HepG2 (cell line): ENCODE measurements at regions not wholly inside any gene's neighbourhood (a gene's known extent, or its start where the extent isn't known, plus 50 kb on each side); places are given as distances from the start of the nearest gene placed in this dataset.

Experiments
- ATAC-seq: fragments of 200-7000 bp; cut with Tn5 transposase; 3 replicates; pipeline ENCODE4 v1.9.1; 2020; ENCODE audit warnings: mild to moderate bottlenecking, moderate library complexity
- BruUV-seq: library from RNA; stranded (reverse); fragments of 400-500 nt; replicated peaks from 2 replicates; lab custom pipeline; 2021; lab: Mats Ljungman, UMichigan
- CTCF ChIA-PET: fragments of 300-600 bp; formaldehyde crosslinking; extraction: SDS; loops from one replicate; lab custom pipeline; 2021; ENCODE audit warnings: low total read pairs, inconsistent platforms, low intra/inter-chr PET ratio; lab: Yijun Ruan, JAX
- POLR2A ChIA-PET: fragments of 350-600 bp; sonication (Branson Sonifier 250); formaldehyde crosslinking; loops from one replicate; lab custom pipeline; 2020; ENCODE audit warnings: antibody characterized with exemption, inconsistent platforms; lab: Yijun Ruan, JAX
- DNase-seq: peaks from one replicate; pipeline ENCODE4 v3.0.0-alpha.2; 2015; ENCODE audit warnings: low spot score
- FAIRE-seq: peaks from 3 replicates; lab custom pipeline; 2011; peaks lifted over from hg19 to GRCh38; lab: Jason Lieb, UNC
- H2AFZ ChIP-seq: one replicate; pipeline ENCODE4 v1.6.1; 2011; ENCODE audit warnings: low read length, inconsistent platforms
- H3K27ac ChIP-seq: fragments of 300-600 bp; 3 replicates; pipeline ENCODE4 v1.8.0; 2011; ENCODE audit warnings: mixed run types, mild to moderate bottlenecking, mixed read lengths, low read length, inconsistent platforms; ENCODE audit not compliant: insufficient read depth; ENCODE audit errors: extremely low read length
- H3K27me3 ChIP-seq, 2 experiments: fragments of 200-600 bp in 1 of 2; 2 replicates in 1 of 2; 3 replicates in 1 of 2; pipeline versions ENCODE4 v1.6.0 to v1.8.0; 2011; ENCODE audit warnings: low read length in 2 of 2, mild to moderate bottlenecking in 2 of 2, moderate library complexity in 2 of 2, inconsistent platforms in 1 of 2; ENCODE audit not compliant: insufficient read depth in 2 of 2, control insufficient read depth in 1 of 2
- H3K36me3 ChIP-seq, 2 experiments: fragments of 200-600 bp in 1 of 2; replicated peaks in 1 of 2; 2 replicates in 1 of 2; 3 replicates in 1 of 2; pipeline versions ENCODE4 v1.5.1 to v1.8.0; 2011; ENCODE audit warnings: low read length in 2 of 2, inconsistent platforms in 1 of 2; ENCODE audit not compliant: insufficient read depth in 2 of 2, control insufficient read depth in 1 of 2
- H3K4me1 ChIP-seq: 2 replicates; pipeline ENCODE4 v1.5.1; 2012; ENCODE audit warnings: low read length, inconsistent platforms; ENCODE audit not compliant: insufficient read depth
- H3K4me2 ChIP-seq: 2 replicates; pipeline ENCODE4 v1.6.0; 2011; ENCODE audit warnings: low read depth, low read length, inconsistent platforms
- H3K4me3 ChIP-seq, 3 experiments: fragments of 200-600 bp in 1 of 3; sonication (generic), shearing (Covaris generic) in 1 of 3; replicated peaks in 1 of 3; 2 replicates each; pipeline ENCODE4 v1.5.1; 2011 to 2016; ENCODE audit warnings: low read length in 3 of 3, inconsistent platforms in 2 of 3, low read depth in 2 of 3, mild to moderate bottlenecking in 2 of 3, control low read depth in 1 of 3, mixed read lengths in 1 of 3; ENCODE audit not compliant: insufficient read depth in 1 of 3
- H3K79me2 ChIP-seq: one replicate; pipeline ENCODE4 v1.6.1; 2011; ENCODE audit warnings: low read length, inconsistent platforms; ENCODE audit not compliant: insufficient read depth
- H3K9ac ChIP-seq: 2 replicates; pipeline ENCODE4 v1.6.0; 2011; ENCODE audit warnings: mild to moderate bottlenecking, low read depth, low read length, inconsistent platforms; ENCODE audit not compliant: insufficient read depth
- H3K9me3 ChIP-seq: 2 replicates; pipeline ENCODE4 v1.5.1; 2012; ENCODE audit warnings: mild to moderate bottlenecking, low read length
- H4K20me1 ChIP-seq: 2 replicates; pipeline ENCODE4 v1.6.0; 2011; ENCODE audit warnings: inconsistent platforms, mild to moderate bottlenecking, low read length, moderate library complexity; ENCODE audit not compliant: insufficient read depth
- DNMT3B ChIP-seq: conservative IDR thresholded peaks from 2 replicates; pipeline ENCODE4 v1.6.1; 2016; ENCODE audit warnings: missing biosample characterization, control low read depth
- NFKB2 ChIP-seq: sonication (generic); formaldehyde crosslinking; IDR thresholded peaks from 2 replicates; pipeline ENCODE4 v1.4.0; 2020; ENCODE audit warnings: missing genetic modification reagents, borderline replicate concordance
- TOPORS ChIP-seq: sonication (generic); formaldehyde crosslinking; IDR thresholded peaks from 2 replicates; pipeline ENCODE4 v1.8.0; 2023; ENCODE audit warnings: mild to moderate bottlenecking, missing genetic modification reagents
- ZFP36 ChIP-seq: fragments of 150-350 bp; IDR thresholded peaks from 2 replicates; pipeline ENCODE4 v1.6.1; 2018; ENCODE audit warnings: borderline replicate concordance, low read length, low read depth; ENCODE audit not compliant: partially characterized antibody
- ZSCAN31 ChIP-seq: sonication (generic); formaldehyde crosslinking; IDR thresholded peaks from 2 replicates; pipeline ENCODE4 v1.5.0; 2020; ENCODE audit warnings: low read depth, mild to moderate bottlenecking, missing genetic modification reagents
- WGBS: methylation state at CpG from one replicate; pipeline ENCODE4 v1.1.6; 2017; ENCODE audit warnings: low lambda C conversion rate; 5-methylcytosine and 5-hydroxymethylcytosine counted together
- in situ Hi-C: cut with HindIII; loops from 2 replicates; pipeline ENCODE4 v1.10.0; 2017; ENCODE audit warnings: low pct_unique_long_range_greater_than_20kb; ENCODE audit not compliant: extremely low pct_ligation_motif_present
- intact Hi-C: fragments of 100-400 bp; cut with micrococcal nuclease; formaldehyde crosslinking; loops from one replicate; pipeline ENCODE4 v1.10.0; 2022; ENCODE audit not compliant: unreplicated experiment
- TF ChIP-seq, protein P1 (sequence below): sonication (generic); formaldehyde crosslinking; IDR thresholded peaks from 2 replicates; pipeline ENCODE4 v1.5.0; 2020; ENCODE audit warnings: missing genetic modification reagents, mild to moderate bottlenecking, borderline replicate concordance
- TF ChIP-seq, protein P2 (sequence below): sonication (generic); formaldehyde crosslinking; IDR thresholded peaks from 2 replicates; pipeline ENCODE4 v1.4.0; 2020; ENCODE audit warnings: missing genetic modification reagents

DNA sequence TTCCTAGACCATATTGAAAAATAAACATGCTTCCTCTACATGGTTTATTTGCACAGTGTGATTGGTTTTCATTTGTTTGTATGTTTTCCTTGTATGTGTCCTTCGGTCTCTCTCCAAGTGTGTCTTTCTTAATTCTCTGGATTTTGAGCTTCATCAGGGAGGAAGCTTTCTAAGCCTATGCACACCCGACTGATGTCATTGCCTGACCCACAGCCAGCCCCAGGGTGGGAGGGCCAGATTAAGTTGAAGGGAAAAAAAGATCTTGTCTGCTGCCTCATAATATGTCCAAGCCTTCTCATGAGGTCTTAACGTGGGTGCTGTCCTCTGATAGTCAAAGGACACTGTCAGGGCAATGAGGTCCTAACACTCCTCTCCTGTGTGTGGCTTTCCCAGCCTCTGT lies 115.2 kb downstream of the MARCHF4 start:
- no peak for FAIRE-seq
- no peaks in the 10 kb centered on the region for H3K79me2 ChIP-seq
- intact Hi-C loops: no loop called here
- H2AFZ ChIP-seq: no peak overlapping the region
- H3K4me1 ChIP-seq: no peaks in the 10 kb centered on the region
- no peaks in the 10 kb centered on the region for H3K36me3 ChIP-seq
- H3K27ac ChIP-seq: no peak overlapping the region
- TF ChIP-seq TOPORS (CRISPR knock-in tag): no peak
- TF ChIP-seq ZFP36: no peak
- TF ChIP-seq, protein P1, sequence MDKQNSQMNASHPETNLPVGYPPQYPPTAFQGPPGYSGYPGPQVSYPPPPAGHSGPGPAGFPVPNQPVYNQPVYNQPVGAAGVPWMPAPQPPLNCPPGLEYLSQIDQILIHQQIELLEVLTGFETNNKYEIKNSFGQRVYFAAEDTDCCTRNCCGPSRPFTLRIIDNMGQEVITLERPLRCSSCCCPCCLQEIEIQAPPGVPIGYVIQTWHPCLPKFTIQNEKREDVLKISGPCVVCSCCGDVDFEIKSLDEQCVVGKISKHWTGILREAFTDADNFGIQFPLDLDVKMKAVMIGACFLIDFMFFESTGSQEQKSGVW (CRISPR knock-in tag): no peak
- no peak for TF ChIP-seq DNMT3B (CRISPR knock-in tag)
- TF ChIP-seq, protein P2, sequence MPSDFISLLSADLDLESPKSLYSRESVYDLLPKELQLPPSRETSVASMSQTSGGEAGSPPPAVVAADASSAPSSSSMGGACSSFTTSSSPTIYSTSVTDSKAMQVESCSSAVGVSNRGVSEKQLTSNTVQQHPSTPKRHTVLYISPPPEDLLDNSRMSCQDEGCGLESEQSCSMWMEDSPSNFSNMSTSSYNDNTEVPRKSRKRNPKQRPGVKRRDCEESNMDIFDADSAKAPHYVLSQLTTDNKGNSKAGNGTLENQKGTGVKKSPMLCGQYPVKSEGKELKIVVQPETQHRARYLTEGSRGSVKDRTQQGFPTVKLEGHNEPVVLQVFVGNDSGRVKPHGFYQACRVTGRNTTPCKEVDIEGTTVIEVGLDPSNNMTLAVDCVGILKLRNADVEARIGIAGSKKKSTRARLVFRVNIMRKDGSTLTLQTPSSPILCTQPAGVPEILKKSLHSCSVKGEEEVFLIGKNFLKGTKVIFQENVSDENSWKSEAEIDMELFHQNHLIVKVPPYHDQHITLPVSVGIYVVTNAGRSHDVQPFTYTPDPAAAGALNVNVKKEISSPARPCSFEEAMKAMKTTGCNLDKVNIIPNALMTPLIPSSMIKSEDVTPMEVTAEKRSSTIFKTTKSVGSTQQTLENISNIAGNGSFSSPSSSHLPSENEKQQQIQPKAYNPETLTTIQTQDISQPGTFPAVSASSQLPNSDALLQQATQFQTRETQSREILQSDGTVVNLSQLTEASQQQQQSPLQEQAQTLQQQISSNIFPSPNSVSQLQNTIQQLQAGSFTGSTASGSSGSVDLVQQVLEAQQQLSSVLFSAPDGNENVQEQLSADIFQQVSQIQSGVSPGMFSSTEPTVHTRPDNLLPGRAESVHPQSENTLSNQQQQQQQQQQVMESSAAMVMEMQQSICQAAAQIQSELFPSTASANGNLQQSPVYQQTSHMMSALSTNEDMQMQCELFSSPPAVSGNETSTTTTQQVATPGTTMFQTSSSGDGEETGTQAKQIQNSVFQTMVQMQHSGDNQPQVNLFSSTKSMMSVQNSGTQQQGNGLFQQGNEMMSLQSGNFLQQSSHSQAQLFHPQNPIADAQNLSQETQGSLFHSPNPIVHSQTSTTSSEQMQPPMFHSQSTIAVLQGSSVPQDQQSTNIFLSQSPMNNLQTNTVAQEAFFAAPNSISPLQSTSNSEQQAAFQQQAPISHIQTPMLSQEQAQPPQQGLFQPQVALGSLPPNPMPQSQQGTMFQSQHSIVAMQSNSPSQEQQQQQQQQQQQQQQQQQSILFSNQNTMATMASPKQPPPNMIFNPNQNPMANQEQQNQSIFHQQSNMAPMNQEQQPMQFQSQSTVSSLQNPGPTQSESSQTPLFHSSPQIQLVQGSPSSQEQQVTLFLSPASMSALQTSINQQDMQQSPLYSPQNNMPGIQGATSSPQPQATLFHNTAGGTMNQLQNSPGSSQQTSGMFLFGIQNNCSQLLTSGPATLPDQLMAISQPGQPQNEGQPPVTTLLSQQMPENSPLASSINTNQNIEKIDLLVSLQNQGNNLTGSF (CRISPR knock-in tag): no peak
- no peak for TF ChIP-seq NFKB2 (CRISPR knock-in tag)
- no peak for TF ChIP-seq ZSCAN31 (CRISPR knock-in tag)
- no peak overlapping the region for H3K4me2 ChIP-seq
- ChIA-PET CTCF (no interaction called here), POLR2A (no interaction called here)
- WGBS: 0% methylated on average over 3 of the region's 3 CpGs
- H3K4me3 ChIP-seq: no peak overlapping the region
- H4K20me1 ChIP-seq: no peaks in the 10 kb centered on the region
- no peak for DNase-seq
- ATAC-seq: no peak
- H3K9me3 ChIP-seq: no peaks in the 10 kb centered on the region
- BruUV-seq: no TSS peak
- H3K27me3 ChIP-seq: peaks cover 4 to 58% of the 10 kb centered on the region in 2 experiments
- H3K9ac ChIP-seq: no peak overlapping the region
- in situ Hi-C loops: no loop called here
